ENCODE measurements at regions not wholly inside any gene's neighbourhood (a gene's known extent, or its start where the extent isn't known, plus 50 kb on each side); places are given as distances from the start of the nearest gene placed in this dataset.

DNA sequence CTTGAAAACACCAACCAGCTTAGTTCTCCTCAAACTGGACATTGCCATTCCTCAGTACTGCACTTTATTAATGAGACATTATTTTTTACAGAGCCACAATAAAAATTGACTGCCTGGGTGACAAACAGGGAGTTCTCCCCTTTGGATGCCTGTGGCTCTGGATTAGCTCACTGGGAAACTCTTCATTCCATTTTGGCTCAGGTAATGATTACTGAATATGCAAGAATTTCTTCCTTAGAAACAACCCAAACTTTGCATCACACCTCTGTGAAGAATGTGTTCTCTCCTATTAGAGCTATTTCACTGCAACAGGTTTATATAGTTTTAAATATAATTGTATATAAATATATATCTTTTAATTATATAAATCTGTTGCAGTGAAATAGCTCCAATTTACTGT is 2065.8 kb downstream of the ARAP2 start:
- TF ChIP-seq EZH2 (IDR thresholded peaks at IDR 0.05; ENCODE audit: insufficient read depth, poor library complexity, severe bottlenecking): no peak
- TF ChIP-seq EZH2phosphoT487 (IDR thresholded peaks at IDR 0.05; ENCODE audit: insufficient read depth, low read depth): no peak
